Epithelial cell of esophagus (primary cell): ENCODE measurements at regions not wholly inside any gene's neighbourhood (a gene's known extent, or its start where the extent isn't known, plus 50 kb on each side); places are given as distances from the start of the nearest gene placed in this dataset.
"Not testable (repeated sequence)": the region's sequence is repeated elsewhere in the genome, so short reads cannot be mapped to it uniquely, and the experiment has no call there.

Experiments used
- DNase-seq: peaks from one replicate; pipeline ENCODE4 v3.0.0; 2010; ENCODE audit warnings: low read depth
- H3K4me3 ChIP-seq: 2 replicates; pipeline ENCODE4 v1.5.1; 2011; ENCODE audit warnings: mild to moderate bottlenecking, low read length, control low read depth
- TF ChIP-seq, protein P1 (sequence below): IDR thresholded peaks from 2 replicates; pipeline ENCODE4 v1.5.1; 2011; ENCODE audit warnings: low read depth, mild to moderate bottlenecking, low read length, control low read depth, inconsistent platforms; ENCODE audit not compliant: insufficient read depth; ENCODE audit errors: missing control alignments

DNA sequence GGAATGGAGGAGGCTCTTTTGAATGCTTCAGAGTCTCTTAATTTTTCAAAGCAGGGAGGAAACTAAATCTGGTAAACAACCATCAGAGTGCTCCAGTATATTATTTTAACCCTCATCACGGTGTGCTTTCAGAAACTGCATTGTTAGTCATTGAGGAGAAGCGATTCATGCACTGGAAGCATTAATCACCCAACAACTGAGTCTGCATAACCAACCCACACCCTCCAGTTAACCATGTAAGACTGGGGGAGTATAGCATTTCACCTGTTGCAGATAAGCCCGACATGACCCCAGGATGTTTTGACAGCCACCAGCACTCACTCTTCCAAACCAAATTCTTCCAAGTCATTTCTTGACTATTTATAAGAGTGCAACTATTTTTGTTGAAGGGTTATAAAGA lies 257.6 kb downstream of the GATA3 start:
- no peak overlapping the region for H3K4me3 ChIP-seq
- peak; percentile 64 for DNase-seq
- TF ChIP-seq, protein P1, sequence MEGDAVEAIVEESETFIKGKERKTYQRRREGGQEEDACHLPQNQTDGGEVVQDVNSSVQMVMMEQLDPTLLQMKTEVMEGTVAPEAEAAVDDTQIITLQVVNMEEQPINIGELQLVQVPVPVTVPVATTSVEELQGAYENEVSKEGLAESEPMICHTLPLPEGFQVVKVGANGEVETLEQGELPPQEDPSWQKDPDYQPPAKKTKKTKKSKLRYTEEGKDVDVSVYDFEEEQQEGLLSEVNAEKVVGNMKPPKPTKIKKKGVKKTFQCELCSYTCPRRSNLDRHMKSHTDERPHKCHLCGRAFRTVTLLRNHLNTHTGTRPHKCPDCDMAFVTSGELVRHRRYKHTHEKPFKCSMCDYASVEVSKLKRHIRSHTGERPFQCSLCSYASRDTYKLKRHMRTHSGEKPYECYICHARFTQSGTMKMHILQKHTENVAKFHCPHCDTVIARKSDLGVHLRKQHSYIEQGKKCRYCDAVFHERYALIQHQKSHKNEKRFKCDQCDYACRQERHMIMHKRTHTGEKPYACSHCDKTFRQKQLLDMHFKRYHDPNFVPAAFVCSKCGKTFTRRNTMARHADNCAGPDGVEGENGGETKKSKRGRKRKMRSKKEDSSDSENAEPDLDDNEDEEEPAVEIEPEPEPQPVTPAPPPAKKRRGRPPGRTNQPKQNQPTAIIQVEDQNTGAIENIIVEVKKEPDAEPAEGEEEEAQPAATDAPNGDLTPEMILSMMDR: no peak

DNA sequence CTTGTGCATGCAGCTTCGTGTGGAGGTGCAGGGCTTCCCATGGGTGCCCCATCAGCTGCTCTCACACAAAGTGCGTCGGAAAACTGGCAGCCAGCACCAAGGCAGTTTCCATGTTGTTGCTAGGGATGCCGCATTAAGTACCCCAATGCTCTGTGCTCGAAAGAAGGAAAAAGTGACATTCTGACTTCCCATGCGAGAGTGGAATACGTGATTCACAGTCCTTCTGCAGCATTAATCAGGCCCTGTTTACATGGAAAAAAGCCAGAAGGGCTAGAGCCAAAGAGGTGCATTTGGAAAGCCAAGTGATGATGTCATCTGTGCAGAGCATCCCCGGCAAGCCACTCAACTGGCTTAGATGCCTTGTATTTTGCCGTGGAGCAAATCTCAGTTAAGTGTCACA lies 258.3 kb downstream of the GATA3 start:
- DNase-seq: peak; percentile 64
- TF ChIP-seq, protein P1: no peak
- H3K4me3 ChIP-seq: no peak overlapping the region

DNA sequence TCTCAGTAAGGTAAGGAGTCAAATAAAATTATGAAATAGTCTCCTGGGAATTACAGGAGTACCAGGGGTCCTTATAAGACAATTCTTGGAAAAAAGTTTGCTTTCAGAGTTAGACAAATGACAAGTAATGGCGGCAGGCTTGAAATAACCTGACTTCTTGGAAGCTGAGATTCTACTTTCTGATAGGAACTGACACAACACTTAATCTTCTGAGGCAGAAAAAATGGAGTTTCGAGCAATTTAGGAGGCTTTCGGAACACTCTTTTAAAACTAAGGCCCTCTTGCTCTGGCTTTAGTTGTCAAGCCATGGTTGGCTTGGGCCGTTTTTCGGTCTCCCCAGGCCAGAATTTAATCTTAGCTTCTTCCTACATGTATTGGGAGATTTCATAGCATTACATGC lies 260.0 kb downstream of the GATA3 start:
- no peak for DNase-seq
- TF ChIP-seq, protein P1: no peak
- H3K4me3 ChIP-seq: no peak overlapping the region

DNA sequence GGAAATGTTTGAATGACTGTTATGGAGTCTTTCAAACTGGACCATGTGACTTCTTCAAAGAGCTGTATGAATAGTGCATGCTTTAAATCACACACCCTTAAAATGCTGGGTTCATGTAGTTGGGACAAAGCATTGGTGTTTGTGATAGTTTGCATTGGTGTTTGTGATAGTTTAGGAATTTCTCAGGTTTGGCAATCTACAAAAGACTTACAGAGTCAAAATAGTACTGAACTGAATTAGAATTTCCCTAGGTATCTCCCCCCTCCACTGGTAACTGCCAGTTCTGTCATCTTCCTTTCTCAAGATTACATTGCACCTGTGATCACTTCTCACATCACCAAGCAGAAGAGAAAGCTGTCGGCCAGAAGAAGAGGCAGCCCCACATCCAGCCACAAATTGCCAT lies 261.1 kb downstream of the GATA3 start:
- no peak for DNase-seq
- TF ChIP-seq, protein P1: no peak
- H3K4me3 ChIP-seq: no peak overlapping the region

DNA sequence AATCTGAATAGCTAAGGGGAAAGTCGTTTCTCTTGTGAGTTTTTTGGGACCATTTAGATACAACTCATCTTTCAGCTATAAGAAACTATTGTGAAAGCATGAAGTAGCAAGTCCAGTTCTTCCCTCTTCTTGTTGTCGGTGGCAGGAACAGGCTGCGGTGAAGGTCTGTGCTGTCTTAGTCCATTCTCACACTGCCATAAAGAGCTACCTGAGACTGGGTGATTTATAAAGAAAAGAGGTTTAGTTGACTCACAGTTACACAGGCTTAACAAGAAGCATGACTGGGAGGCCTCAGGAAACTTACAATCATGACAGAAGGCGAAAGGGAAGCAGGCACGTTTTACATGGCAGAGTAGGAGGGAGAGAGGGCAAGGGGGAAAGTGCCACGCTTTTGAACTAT lies 261.8 kb downstream of the GATA3 start:
- no peak overlapping the region for H3K4me3 ChIP-seq
- DNase-seq: no peak
- TF ChIP-seq, protein P1: no peak

DNA sequence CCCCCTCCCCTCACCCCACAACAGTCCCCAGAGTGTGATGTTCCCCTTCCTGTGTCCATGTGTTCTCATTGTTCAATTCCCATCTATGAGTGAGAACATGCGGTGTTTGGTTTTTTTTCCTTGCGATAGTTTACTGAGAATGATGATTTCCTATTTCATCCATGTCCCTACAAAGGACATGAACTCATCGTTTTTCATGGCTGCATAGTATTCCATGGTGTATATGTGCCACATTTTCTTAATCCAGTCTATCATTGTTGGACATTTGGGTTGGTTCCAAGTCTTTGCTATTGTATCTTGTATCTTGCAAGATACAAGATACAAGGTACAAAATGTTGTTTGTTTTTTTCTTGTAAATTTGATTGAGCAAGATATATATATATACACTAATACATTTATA lies 263.9 kb downstream of the GATA3 start:
- not testable (repeated sequence) for DNase-seq, H3K4me3 ChIP-seq

DNA sequence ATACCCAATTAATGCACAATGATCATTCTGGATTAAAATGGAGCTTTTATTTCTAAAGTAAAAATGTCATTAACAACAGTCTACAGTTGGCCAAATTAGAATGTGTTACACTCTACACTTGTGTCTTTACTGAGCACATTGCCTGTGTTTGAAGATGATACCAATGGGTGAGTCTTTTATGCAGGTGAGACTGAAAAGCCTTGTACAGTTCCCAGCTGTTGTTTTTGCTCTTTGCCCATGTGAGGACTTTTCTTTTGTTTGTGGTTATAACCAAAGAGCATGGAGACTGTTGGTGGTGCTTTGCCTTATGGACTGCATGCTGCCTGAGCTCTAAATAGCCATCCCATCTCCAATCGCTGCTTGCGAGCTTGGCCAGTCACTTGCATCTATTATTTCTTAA lies 264.5 kb downstream of the GATA3 start:
- H3K4me3 ChIP-seq: no peak overlapping the region
- TF ChIP-seq, protein P1: no peak
- DNase-seq: no peak

DNA sequence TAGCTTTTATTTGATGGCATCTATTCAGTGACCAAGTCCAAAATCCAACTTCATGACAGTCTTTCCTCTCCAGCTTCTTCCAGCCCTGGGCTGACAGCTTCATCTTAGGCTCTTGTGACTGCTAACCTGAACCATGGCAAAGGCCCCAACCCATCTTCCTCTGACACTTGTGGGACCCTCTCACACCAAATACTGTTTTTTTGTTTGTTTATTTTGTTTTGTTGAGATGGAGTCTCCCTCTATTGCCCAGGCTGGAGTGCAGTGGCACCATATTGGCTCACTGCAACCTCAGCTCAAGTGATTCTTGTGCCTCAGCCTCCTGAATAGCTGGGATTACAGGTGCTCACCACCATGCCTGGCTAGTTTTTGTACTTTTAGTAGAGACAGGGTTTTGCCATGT lies 265.2 kb downstream of the GATA3 start:
- TF ChIP-seq, protein P1: no peak
- no peak overlapping the region for H3K4me3 ChIP-seq
- DNase-seq: no peak
